K562 (cell line): ENCODE measurements at regions not wholly inside any gene's neighbourhood (a gene's known extent, or its start where the extent isn't known, plus 50 kb on each side); places are given as distances from the start of the nearest gene placed in this dataset.

Experiments
- ATAC-seq: fragments of 200-7000 bp; cut with Tn5 transposase; 3 replicates; pipeline ENCODE4 v1.9.1; 2020; ENCODE audit warnings: moderate library complexity
- BruUV-seq: library from RNA; stranded (reverse); fragments of 400-500 nt; replicated peaks from 2 replicates; lab custom pipeline; 2021; lab: Mats Ljungman, UMichigan
- CTCF ChIA-PET: fragments of 300-600 bp; formaldehyde crosslinking; extraction: SDS; loops from one replicate; lab custom pipeline; 2021; ENCODE audit warnings: low intra/inter-chr PET ratio; lab: Yijun Ruan, JAX
- POLR2A ChIA-PET: fragments of 300-600, 350-650 bp; sonication (Branson Sonifier 250); formaldehyde crosslinking; extraction: SDS; loops from one replicate; lab custom pipeline; 2021; ENCODE audit warnings: antibody characterized with exemption, inconsistent platforms; lab: Yijun Ruan, JAX
- DNase-seq, 4 experiments: peaks; one replicate each; pipeline versions ENCODE4 v3.0.0 to v3.0.0-alpha.2; 2011 to 2018; ENCODE audit warnings: low spot score in 3 of 4, mixed read lengths in 3 of 4; ENCODE audit errors: extremely low read depth in 1 of 4
- FAIRE-seq: peaks from 2 replicates; lab custom pipeline; 2011; peaks lifted over from hg19 to GRCh38; lab: Jason Lieb, UNC
- H2AFZ ChIP-seq: 2 replicates; pipeline ENCODE4 v1.6.0; 2011; ENCODE audit warnings: low read depth, low read length, control low read depth, inconsistent platforms
- H3K27ac ChIP-seq: fragments of 200-600 bp; 3 replicates; pipeline ENCODE4 v1.8.0; 2011; ENCODE audit warnings: low read depth, mild to moderate bottlenecking, control low read depth, inconsistent platforms, low read length, moderate library complexity, mixed read lengths; ENCODE audit errors: extremely low read depth
- H3K27me3 ChIP-seq, 2 experiments: fragments of 300-600 bp in 1 of 2; 2 replicates in 1 of 2; 3 replicates in 1 of 2; pipeline versions ENCODE4 v1.6.0 to v1.8.0; 2011; ENCODE audit warnings: inconsistent platforms in 2 of 2, low read length in 2 of 2, mild to moderate bottlenecking in 1 of 2, mixed read lengths in 1 of 2, moderate library complexity in 1 of 2; ENCODE audit not compliant: control insufficient read depth in 2 of 2, insufficient read depth in 2 of 2
- H3K36me3 ChIP-seq: fragments of 300-600 bp; 3 replicates; pipeline ENCODE4 v1.8.0; 2011; ENCODE audit warnings: mild to moderate bottlenecking, low read length, inconsistent platforms; ENCODE audit not compliant: control insufficient read depth, insufficient read depth
- H3K4me1 ChIP-seq, 2 experiments: fragments of 200-600 bp in 1 of 2; replicated peaks in 1 of 2; 2 replicates in 1 of 2; 3 replicates in 1 of 2; pipeline versions ENCODE4 v1.5.1 to v1.8.0; 2011; ENCODE audit warnings: inconsistent platforms in 2 of 2, low read length in 2 of 2, mild to moderate bottlenecking in 1 of 2, mixed read lengths in 1 of 2, moderate library complexity in 1 of 2; ENCODE audit not compliant: control insufficient read depth in 2 of 2, insufficient read depth in 2 of 2
- H3K4me2 ChIP-seq: 2 replicates; pipeline ENCODE4 v1.6.1; 2011; ENCODE audit warnings: low read length, control low read depth, inconsistent platforms, mixed read lengths; ENCODE audit not compliant: insufficient read depth
- H3K4me3 ChIP-seq: fragments of 200-600 bp; sonication (generic), shearing (Covaris generic); 2 replicates; pipeline ENCODE4 v1.5.1; 2016; ENCODE audit warnings: control low read depth, inconsistent platforms
- H3K79me2 ChIP-seq: fragments of 200-600 bp; 3 replicates; pipeline ENCODE4 v1.8.0; 2011; ENCODE audit warnings: low read length, inconsistent platforms; ENCODE audit not compliant: control insufficient read depth, insufficient read depth
- H3K9ac ChIP-seq, 2 experiments: 2 replicates each; pipeline versions ENCODE4 v1.6.0 to v1.6.1; 2011; ENCODE audit warnings: low read depth in 2 of 2, low read length in 2 of 2, control low read depth in 1 of 2, inconsistent platforms in 1 of 2, mild to moderate bottlenecking in 1 of 2, mixed read lengths in 1 of 2; ENCODE audit not compliant: insufficient read depth in 1 of 2
- H3K9me1 ChIP-seq: one replicate; pipeline ENCODE4 v1.6.0; 2011; ENCODE audit warnings: inconsistent platforms, mild to moderate bottlenecking, low read length, moderate library complexity; ENCODE audit not compliant: control insufficient read depth, insufficient read depth
- H3K9me3 ChIP-seq: replicated peaks from 2 replicates; pipeline ENCODE4 v1.5.1; 2011; ENCODE audit warnings: low read depth, low read length, inconsistent platforms; ENCODE audit not compliant: control insufficient read depth, insufficient read depth
- H4K20me1 ChIP-seq: replicated peaks from 2 replicates; pipeline ENCODE4 v1.6.1; 2011; ENCODE audit warnings: low read length, inconsistent platforms, mixed read lengths; ENCODE audit not compliant: control insufficient read depth, insufficient read depth
- ADNP ChIP-seq: fragments of 200-800 bp; sonication (Bioruptor generic); IDR thresholded peaks from 2 replicates; pipeline ENCODE4 v1.6.1; 2016; ENCODE audit warnings: missing genetic modification characterization, missing compliant biosample characterization
- ESRRB ChIP-seq: fragments of 250-450 bp; sonication (Bioruptor Pico); IDR thresholded peaks from 2 replicates; pipeline ENCODE4 v1.5.0; 2020; ENCODE audit warnings: mild to moderate bottlenecking, moderate library complexity, borderline replicate concordance
- PYGO2 ChIP-seq: fragments of 450-650 bp; IDR thresholded peaks from 2 replicates; pipeline ENCODE4 v1.6.1; 2016; ENCODE audit warnings: mild to moderate bottlenecking, missing genetic modification characterization, moderate library complexity, missing compliant biosample characterization
- SETDB1 ChIP-seq: IDR thresholded peaks from one replicate; pipeline ENCODE4 v1.6.1; 2012; ENCODE audit warnings: low read length, control low read depth, inconsistent platforms
- TEAD1 ChIP-seq, 2 experiments: fragments of 450-650 bp in 1 of 2; sonication (generic) in 1 of 2; formaldehyde crosslinking; IDR thresholded peaks; 2 replicates each; pipeline versions ENCODE4 v1.4.0 to v1.8.0; 2020 to 2022; ENCODE audit warnings: mild to moderate bottlenecking in 2 of 2, missing genetic modification reagents in 1 of 2
- ZFX ChIP-seq: sonication (generic); formaldehyde crosslinking; IDR thresholded peaks from 2 replicates; pipeline ENCODE4 v1.8.0; 2022; ENCODE audit warnings: mild to moderate bottlenecking, missing genetic modification reagents, moderate library complexity
- ZNF253 ChIP-seq: fragments of 250-450 bp; sonication (Bioruptor Pico); conservative IDR thresholded peaks from 2 replicates; pipeline ENCODE4 v1.6.1; 2021; ENCODE audit warnings: mild to moderate bottlenecking
- ZNF277 ChIP-seq: fragments of 250-450 bp; sonication (Bioruptor Pico); IDR thresholded peaks from 2 replicates; pipeline ENCODE4 v1.8.0; 2022; ENCODE audit warnings: inconsistent platforms, mild to moderate bottlenecking, moderate library complexity, borderline replicate concordance
- in situ Hi-C: fragments of 300-500 bp; cut with MboI; formaldehyde crosslinking; loops from 4 replicates; pipeline ENCODE4 v1.15.0; 2018; ENCODE audit warnings: inconsistent platforms, mixed read lengths
- intact Hi-C: fragments of 100-400 bp; cut with micrococcal nuclease; formaldehyde crosslinking; loops from 2 replicates; pipeline ENCODE4 v1.14.2; 2022
- TF ChIP-seq, protein P1 (sequence below): fragments of 250-450 bp; sonication (Bioruptor Pico); IDR thresholded peaks from 2 replicates; pipeline ENCODE4 v1.8.0; 2022; ENCODE audit warnings: moderate library complexity, mild to moderate bottlenecking, inconsistent platforms
- TF ChIP-seq, protein P2 (sequence below): fragments of 150-350 bp; IDR thresholded peaks from 2 replicates; pipeline ENCODE4 v1.6.1; 2014; ENCODE audit warnings: low read depth, mild to moderate bottlenecking, low read length, borderline replicate concordance
- TF ChIP-seq, protein P3 (sequence below): sonication (generic); formaldehyde crosslinking; IDR thresholded peaks from 2 replicates; pipeline ENCODE4 v1.8.1; 2022; ENCODE audit warnings: missing genetic modification reagents
- TF ChIP-seq, protein P4 (sequence below): fragments of 450-650 bp; IDR thresholded peaks from 2 replicates; pipeline ENCODE4 v1.6.1; 2018; ENCODE audit not compliant: partially characterized antibody

DNA sequence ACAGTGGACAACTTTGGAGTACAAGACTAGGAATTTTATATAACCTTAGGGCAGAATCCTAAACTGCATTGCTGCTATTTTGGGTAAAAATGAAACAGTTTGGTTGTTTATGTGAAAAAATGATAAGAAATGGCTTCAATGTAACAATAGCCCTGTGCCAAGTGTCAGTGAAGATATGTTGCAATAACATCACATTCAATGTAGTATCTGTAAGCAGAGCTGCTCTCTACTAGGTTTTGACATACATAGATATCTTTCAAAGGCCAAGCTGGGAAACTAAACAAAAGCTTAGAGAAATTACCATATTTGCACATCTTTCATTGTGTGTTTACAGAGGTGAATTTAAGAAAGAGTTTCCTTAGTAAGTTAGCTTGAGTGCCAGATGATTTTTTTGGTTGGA, 135.0 kb upstream of the DOK6 start:
- Histone ChIP-seq H3K4me1 (no peaks in the 10 kb centered on the region), H3K4me3 (no peak overlapping the region), H3K4me2 (no peak overlapping the region), H3K36me3 (no peaks in the 10 kb centered on the region), H2AFZ (no peak overlapping the region), H4K20me1 (no peaks in the 10 kb centered on the region), H3K9me3 (no peaks in the 10 kb centered on the region), H3K9me1 (no peaks in the 10 kb centered on the region), H3K27me3 (no peaks in the 10 kb centered on the region), H3K79me2 (no peaks in the 10 kb centered on the region), H3K9ac (no peak overlapping the region)
- intact Hi-C loops, result no loop called here
- no TSS peak for BruUV-seq
- DNase-seq (no peak), FAIRE-seq (no peak)
- in situ Hi-C loops, result no loop called here
- TF ChIP-seq ESRRB (CRISPR knock-in tag), result no peak
- TF ChIP-seq, protein P1, sequence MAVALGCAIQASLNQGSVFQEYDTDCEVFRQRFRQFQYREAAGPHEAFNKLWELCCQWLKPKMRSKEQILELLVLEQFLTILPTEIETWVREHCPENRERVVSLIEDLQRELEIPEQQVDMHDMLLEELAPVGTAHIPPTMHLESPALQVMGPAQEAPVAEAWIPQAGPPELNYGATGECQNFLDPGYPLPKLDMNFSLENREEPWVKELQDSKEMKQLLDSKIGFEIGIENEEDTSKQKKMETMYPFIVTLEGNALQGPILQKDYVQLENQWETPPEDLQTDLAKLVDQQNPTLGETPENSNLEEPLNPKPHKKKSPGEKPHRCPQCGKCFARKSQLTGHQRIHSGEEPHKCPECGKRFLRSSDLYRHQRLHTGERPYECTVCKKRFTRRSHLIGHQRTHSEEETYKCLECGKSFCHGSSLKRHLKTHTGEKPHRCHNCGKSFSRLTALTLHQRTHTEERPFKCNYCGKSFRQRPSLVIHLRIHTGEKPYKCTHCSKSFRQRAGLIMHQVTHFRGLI, result no peak
- no peak for TF ChIP-seq ZFX (CRISPR knock-in tag)
- TF ChIP-seq, protein P2, sequence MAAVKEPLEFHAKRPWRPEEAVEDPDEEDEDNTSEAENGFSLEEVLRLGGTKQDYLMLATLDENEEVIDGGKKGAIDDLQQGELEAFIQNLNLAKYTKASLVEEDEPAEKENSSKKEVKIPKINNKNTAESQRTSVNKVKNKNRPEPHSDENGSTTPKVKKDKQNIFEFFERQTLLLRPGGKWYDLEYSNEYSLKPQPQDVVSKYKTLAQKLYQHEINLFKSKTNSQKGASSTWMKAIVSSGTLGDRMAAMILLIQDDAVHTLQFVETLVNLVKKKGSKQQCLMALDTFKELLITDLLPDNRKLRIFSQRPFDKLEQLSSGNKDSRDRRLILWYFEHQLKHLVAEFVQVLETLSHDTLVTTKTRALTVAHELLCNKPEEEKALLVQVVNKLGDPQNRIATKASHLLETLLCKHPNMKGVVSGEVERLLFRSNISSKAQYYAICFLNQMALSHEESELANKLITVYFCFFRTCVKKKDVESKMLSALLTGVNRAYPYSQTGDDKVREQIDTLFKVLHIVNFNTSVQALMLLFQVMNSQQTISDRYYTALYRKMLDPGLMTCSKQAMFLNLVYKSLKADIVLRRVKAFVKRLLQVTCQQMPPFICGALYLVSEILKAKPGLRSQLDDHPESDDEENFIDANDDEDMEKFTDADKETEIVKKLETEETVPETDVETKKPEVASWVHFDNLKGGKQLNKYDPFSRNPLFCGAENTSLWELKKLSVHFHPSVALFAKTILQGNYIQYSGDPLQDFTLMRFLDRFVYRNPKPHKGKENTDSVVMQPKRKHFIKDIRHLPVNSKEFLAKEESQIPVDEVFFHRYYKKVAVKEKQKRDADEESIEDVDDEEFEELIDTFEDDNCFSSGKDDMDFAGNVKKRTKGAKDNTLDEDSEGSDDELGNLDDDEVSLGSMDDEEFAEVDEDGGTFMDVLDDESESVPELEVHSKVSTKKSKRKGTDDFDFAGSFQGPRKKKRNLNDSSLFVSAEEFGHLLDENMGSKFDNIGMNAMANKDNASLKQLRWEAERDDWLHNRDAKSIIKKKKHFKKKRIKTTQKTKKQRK, result no peak
- TF ChIP-seq ADNP (tag), result no peak
- TF ChIP-seq, protein P3, sequence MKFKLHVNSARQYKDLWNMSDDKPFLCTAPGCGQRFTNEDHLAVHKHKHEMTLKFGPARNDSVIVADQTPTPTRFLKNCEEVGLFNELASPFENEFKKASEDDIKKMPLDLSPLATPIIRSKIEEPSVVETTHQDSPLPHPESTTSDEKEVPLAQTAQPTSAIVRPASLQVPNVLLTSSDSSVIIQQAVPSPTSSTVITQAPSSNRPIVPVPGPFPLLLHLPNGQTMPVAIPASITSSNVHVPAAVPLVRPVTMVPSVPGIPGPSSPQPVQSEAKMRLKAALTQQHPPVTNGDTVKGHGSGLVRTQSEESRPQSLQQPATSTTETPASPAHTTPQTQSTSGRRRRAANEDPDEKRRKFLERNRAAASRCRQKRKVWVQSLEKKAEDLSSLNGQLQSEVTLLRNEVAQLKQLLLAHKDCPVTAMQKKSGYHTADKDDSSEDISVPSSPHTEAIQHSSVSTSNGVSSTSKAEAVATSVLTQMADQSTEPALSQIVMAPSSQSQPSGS (CRISPR knock-in tag), result no peak
- no peak for TF ChIP-seq ZNF253 (CRISPR knock-in tag)
- TF ChIP-seq, protein P4, sequence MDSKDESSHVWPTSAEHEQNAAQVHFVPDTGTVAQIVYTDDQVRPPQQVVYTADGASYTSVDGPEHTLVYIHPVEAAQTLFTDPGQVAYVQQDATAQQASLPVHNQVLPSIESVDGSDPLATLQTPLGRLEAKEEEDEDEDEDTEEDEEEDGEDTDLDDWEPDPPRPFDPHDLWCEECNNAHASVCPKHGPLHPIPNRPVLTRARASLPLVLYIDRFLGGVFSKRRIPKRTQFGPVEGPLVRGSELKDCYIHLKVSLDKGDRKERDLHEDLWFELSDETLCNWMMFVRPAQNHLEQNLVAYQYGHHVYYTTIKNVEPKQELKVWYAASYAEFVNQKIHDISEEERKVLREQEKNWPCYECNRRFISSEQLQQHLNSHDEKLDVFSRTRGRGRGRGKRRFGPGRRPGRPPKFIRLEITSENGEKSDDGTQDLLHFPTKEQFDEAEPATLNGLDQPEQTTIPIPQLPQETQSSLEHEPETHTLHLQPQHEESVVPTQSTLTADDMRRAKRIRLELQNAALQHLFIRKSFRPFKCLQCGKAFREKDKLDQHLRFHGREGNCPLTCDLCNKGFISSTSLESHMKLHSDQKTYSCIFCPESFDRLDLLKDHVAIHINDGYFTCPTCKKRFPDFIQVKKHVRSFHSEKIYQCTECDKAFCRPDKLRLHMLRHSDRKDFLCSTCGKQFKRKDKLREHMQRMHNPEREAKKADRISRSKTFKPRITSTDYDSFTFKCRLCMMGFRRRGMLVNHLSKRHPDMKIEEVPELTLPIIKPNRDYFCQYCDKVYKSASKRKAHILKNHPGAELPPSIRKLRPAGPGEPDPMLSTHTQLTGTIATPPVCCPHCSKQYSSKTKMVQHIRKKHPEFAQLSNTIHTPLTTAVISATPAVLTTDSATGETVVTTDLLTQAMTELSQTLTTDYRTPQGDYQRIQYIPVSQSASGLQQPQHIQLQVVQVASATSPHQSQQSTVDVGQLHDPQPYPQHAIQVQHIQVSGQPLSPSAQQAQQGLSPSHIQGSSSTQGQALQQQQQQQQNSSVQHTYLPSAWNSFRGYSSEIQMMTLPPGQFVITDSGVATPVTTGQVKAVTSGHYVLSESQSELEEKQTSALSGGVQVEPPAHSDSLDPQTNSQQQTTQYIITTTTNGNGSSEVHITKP, result no peak
- TF ChIP-seq ZNF277 (CRISPR knock-in tag), result no peak
- no peak for TF ChIP-seq TEAD1 (CRISPR knock-in tag; IDR thresholded peaks at IDR 0.05)
- TF ChIP-seq SETDB1, result no peak
- TF ChIP-seq PYGO2 (tag), result no peak
- TF ChIP-seq, all 486 proteins: peak for 0
- CTCF ChIA-PET, result no interaction called here
- POLR2A ChIA-PET, result no interaction called here
- no peak for ATAC-seq
- H3K27ac ChIP-seq, result no peak overlapping the region
